Cerebellar nuclear complex (tissue), 1 donor: ENCODE measurements at regions not wholly inside any gene's neighbourhood (a gene's known extent, or its start where the extent isn't known, plus 50 kb on each side); places are given as distances from the start of the nearest gene placed in this dataset.

Experiments used
- DNase-seq, 2 experiments: peaks; one replicate each; lab custom pipeline; 2025; lab: John Stamatoyannopoulos, UW

- DNase-seq, result no peak
Measured at GRCh38 chr2:200725596-200725995, 86.1 kb upstream of the BZW1 start.

GRCh38 chr2:200728630-200729029, 83.1 kb upstream of the BZW1 start:
- DNase-seq, result no peak

GRCh38 chr2:200730302-200730701, 81.4 kb upstream of the BZW1 start:
- DNase-seq, result no peak

- DNase-seq, result no peak
Measured at GRCh38 chr2:200730960-200731359, 80.8 kb upstream of the BZW1 start.

GRCh38 chr2:200732866-200733265, 78.8 kb upstream of the BZW1 start:
- DNase-seq, result no peak

GRCh38 chr2:200733713-200734198, 78.0 kb upstream of the BZW1 start:
- no peak for DNase-seq

GRCh38 chr2:200735061-200735460, 76.6 kb upstream of the BZW1 start:
- DNase-seq, result no peak

GRCh38 chr2:200736646-200737274, 75.0 kb upstream of the BZW1 start:
- DNase-seq, result no peak

- DNase-seq, result no peak
Measured at GRCh38 chr2:200737585-200737984, 74.1 kb upstream of the BZW1 start.

GRCh38 chr2:200738590-200738989, 73.1 kb upstream of the BZW1 start:
- no peak for DNase-seq

GRCh38 chr2:200740907-200741306, 70.8 kb upstream of the BZW1 start:
- DNase-seq, result no peak

GRCh38 chr2:200741468-200742202, 70.1 kb upstream of the BZW1 start:
- DNase-seq, result no peak

- peak in 1 of 2 experiments; percentile 55 for DNase-seq
Measured at GRCh38 chr2:200742426-200742825, 69.3 kb upstream of the BZW1 start.

GRCh38 chr2:200743042-200743676, 68.6 kb upstream of the BZW1 start:
- DNase-seq, result no peak

- no peak for DNase-seq
Measured at GRCh38 chr2:200744201-200744602, 67.5 kb upstream of the BZW1 start.

GRCh38 chr2:200746301-200746700, 65.4 kb upstream of the BZW1 start:
- no peak for DNase-seq

- DNase-seq, result no peak
Measured at GRCh38 chr2:200747668-200748618, 63.8 kb upstream of the BZW1 start.

- no peak for DNase-seq
Measured at GRCh38 chr2:200748779-200749178, 62.9 kb upstream of the BZW1 start.

GRCh38 chr2:200749631-200750322, 61.9 kb upstream of the BZW1 start:
- no peak for DNase-seq

GRCh38 chr2:200750323-200750910, 61.3 kb upstream of the BZW1 start:
- DNase-seq, result no peak

GRCh38 chr2:200751786-200752185, 59.9 kb upstream of the BZW1 start:
- no peak for DNase-seq
